Left ventricle myocardium inferior (tissue), 1 donor: ENCODE measurements at regions not wholly inside any gene's neighbourhood (a gene's known extent, or its start where the extent isn't known, plus 50 kb on each side); places are given as distances from the start of the nearest gene placed in this dataset.

Experiments used
- DNase-seq: peaks from one replicate; pipeline ENCODE4 v3.0.0-alpha.2; 2020
- H3K27ac ChIP-seq: fragments of 200-600 bp; replicated peaks from 2 replicates; pipeline ENCODE4 v1.8.0; 2021
- H3K27me3 ChIP-seq: fragments of 200-600 bp; 2 replicates; pipeline ENCODE4 v1.8.0; 2021; ENCODE audit warnings: low read depth
- H3K36me3 ChIP-seq: fragments of 200-600 bp; 2 replicates; pipeline ENCODE4 v1.8.0; 2021
- H3K4me1 ChIP-seq: fragments of 200-600 bp; 2 replicates; pipeline ENCODE4 v1.8.0; 2021
- H3K4me3 ChIP-seq: fragments of 200-600 bp; 2 replicates; pipeline ENCODE4 v1.8.0; 2021; ENCODE audit warnings: mild to moderate bottlenecking, moderate library complexity
- H3K9me3 ChIP-seq: fragments of 200-600 bp; replicated peaks from 2 replicates; pipeline ENCODE4 v1.8.0; 2021
- CTCF ChIP-seq: fragments of 200-600 bp; IDR thresholded peaks from 2 replicates; pipeline ENCODE4 v1.8.0; 2021; ENCODE audit warnings: antibody characterized with exemption, mild to moderate bottlenecking, borderline replicate concordance
- intact Hi-C: fragments of 100-400 bp; cut with micrococcal nuclease; formaldehyde crosslinking; loops from one replicate; pipeline ENCODE4 v1.11.0; 2022
- donor health status: DM: no; HTN: yes; CAD: no; lungs with severe emphysema.

DNA sequence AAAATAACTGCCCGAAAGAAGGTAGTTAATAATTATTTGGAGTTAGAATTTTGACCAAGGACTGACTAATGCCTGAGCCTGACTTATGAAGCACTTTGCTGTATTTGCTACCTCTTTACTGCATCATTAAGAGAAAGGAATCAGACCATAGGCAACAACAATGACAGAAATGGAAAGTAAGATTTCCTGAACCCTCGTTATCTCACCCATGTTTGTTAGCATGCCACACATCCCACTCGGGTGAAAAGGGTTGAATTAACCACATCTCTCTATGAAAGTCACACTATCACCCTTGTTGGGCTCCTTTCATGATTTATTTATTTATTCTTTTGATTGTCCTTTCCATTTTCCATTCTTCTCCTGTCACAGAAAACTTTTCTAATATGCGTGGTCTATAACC, 59.6 kb downstream of the OLIG3 start:
- intact Hi-C loops, result no loop called here
- TF ChIP-seq CTCF, result no peak
- peaks cover 13% of the 10 kb centered on the region for H3K9me3 ChIP-seq
- H3K4me3 ChIP-seq, result no peak overlapping the region
- peaks cover 28% of the 10 kb centered on the region for H3K27me3 ChIP-seq
- H3K27ac ChIP-seq, result no peak overlapping the region
- DNase-seq, result no peak
- H3K36me3 ChIP-seq, result no peaks in the 10 kb centered on the region
- H3K4me1 ChIP-seq, result no peaks in the 10 kb centered on the region

GRCh38 chr6:137432054-137432611, 62.1 kb downstream of the OLIG3 start:
- Histone ChIP-seq H3K4me3 (no peak overlapping the region), H3K4me1 (no peaks in the 10 kb centered on the region), H3K27me3 (peaks cover 34% of the 10 kb centered on the region), H3K36me3 (no peaks in the 10 kb centered on the region), H3K27ac (no peak overlapping the region), H3K9me3 (no peaks in the 10 kb centered on the region)
- intact Hi-C loops, result no loop called here
- no peak for TF ChIP-seq CTCF
- DNase-seq, result no peak

- Histone ChIP-seq H3K36me3 (no peaks in the 10 kb centered on the region), H3K27ac (no peak overlapping the region), H3K9me3 (no peaks in the 10 kb centered on the region), H3K27me3 (peaks cover 42% of the 10 kb centered on the region), H3K4me1 (no peaks in the 10 kb centered on the region), H3K4me3 (no peak overlapping the region)
- TF ChIP-seq CTCF, result no peak
- DNase-seq, result no peak
- intact Hi-C loops, result no loop called here
These were observed 63.2 kb downstream of the OLIG3 start for GRCh38 chr6:137430954-137431353.

GRCh38 chr6:137427656-137428290, 66.4 kb downstream of the OLIG3 start:
- H3K36me3 ChIP-seq, result no peaks in the 10 kb centered on the region
- intact Hi-C loops, result no loop called here
- H3K9me3 ChIP-seq, result no peaks in the 10 kb centered on the region
- TF ChIP-seq CTCF, result no peak
- no peak overlapping the region for H3K27ac ChIP-seq
- H3K4me3 ChIP-seq, result no peak overlapping the region
- H3K27me3 ChIP-seq, result peaks cover 45% of the 10 kb centered on the region
- no peak for DNase-seq
- H3K4me1 ChIP-seq, result no peaks in the 10 kb centered on the region

DNA sequence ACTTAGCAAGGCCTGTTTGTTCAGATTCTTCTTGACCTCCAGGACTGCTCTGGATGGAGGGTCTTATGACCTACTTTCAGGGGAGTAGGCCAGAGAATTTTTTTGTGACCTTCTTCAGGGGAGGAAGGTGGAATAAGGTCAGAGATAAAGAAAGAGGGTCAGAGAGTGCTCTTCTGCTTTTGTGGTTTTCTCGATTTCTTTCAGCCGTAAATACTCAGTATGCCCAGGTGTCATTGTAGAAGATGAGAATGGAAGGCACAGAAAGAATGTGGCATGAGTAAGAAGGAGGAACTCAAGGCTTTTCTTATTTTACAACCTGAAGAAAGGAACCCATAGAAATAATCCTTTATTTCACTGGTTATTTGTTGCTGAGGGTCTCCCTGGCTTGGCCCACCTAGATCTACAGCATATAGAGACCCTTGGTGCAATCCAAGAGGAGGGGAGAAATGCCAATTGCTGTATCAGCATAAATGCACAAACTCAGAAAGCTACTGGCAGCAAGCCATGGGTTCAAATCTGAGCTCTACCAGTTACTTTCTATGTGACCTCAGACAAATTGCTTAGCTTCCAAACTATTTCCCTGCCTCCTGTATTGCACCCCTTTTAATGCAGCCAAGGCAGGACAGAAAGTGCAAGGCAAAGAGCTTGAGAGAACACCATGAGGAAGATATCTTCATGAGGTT, 68.0 kb downstream of the OLIG3 start:
- H3K36me3 ChIP-seq, result no peaks in the 10 kb centered on the region
- no peaks in the 10 kb centered on the region for H3K9me3 ChIP-seq
- no peak overlapping the region for H3K27ac ChIP-seq
- H3K4me1 ChIP-seq, result no peaks in the 10 kb centered on the region
- intact Hi-C loops, result no loop called here
- no peak for DNase-seq
- peaks cover 33% of the 10 kb centered on the region for H3K27me3 ChIP-seq
- TF ChIP-seq CTCF, result no peak
- no peak overlapping the region for H3K4me3 ChIP-seq
